ENCODE measurements at regions not wholly inside any gene's neighbourhood (a gene's known extent, or its start where the extent isn't known, plus 50 kb on each side); places are given as distances from the start of the nearest gene placed in this dataset.

DNA sequence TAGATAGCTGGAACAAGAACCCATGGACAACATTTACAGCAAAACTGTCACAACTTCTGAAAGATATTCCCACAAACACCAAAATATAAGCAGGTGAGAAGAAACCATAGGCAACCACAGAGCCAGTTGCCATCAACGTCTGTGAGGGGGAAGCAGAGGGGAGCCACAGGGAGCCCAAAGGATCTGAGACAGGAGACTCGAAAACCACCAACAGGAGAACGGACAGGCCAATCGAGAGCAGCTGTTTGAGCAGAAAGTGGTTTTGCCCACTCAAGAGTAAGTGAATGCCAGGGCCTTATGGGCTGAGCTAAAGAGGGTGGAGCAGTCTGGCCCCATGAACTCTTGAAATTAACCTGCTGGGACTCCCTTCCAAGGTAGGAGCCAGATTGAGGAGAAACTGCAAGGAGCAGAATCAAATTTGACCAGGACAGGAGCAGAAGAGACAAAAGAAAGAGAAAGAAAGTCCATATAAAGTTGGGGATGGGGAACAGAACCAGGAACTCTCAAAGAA, 195.4 kb downstream of the ANKRD60 start (continued):
- TF ChIP-seq, protein P1, sequence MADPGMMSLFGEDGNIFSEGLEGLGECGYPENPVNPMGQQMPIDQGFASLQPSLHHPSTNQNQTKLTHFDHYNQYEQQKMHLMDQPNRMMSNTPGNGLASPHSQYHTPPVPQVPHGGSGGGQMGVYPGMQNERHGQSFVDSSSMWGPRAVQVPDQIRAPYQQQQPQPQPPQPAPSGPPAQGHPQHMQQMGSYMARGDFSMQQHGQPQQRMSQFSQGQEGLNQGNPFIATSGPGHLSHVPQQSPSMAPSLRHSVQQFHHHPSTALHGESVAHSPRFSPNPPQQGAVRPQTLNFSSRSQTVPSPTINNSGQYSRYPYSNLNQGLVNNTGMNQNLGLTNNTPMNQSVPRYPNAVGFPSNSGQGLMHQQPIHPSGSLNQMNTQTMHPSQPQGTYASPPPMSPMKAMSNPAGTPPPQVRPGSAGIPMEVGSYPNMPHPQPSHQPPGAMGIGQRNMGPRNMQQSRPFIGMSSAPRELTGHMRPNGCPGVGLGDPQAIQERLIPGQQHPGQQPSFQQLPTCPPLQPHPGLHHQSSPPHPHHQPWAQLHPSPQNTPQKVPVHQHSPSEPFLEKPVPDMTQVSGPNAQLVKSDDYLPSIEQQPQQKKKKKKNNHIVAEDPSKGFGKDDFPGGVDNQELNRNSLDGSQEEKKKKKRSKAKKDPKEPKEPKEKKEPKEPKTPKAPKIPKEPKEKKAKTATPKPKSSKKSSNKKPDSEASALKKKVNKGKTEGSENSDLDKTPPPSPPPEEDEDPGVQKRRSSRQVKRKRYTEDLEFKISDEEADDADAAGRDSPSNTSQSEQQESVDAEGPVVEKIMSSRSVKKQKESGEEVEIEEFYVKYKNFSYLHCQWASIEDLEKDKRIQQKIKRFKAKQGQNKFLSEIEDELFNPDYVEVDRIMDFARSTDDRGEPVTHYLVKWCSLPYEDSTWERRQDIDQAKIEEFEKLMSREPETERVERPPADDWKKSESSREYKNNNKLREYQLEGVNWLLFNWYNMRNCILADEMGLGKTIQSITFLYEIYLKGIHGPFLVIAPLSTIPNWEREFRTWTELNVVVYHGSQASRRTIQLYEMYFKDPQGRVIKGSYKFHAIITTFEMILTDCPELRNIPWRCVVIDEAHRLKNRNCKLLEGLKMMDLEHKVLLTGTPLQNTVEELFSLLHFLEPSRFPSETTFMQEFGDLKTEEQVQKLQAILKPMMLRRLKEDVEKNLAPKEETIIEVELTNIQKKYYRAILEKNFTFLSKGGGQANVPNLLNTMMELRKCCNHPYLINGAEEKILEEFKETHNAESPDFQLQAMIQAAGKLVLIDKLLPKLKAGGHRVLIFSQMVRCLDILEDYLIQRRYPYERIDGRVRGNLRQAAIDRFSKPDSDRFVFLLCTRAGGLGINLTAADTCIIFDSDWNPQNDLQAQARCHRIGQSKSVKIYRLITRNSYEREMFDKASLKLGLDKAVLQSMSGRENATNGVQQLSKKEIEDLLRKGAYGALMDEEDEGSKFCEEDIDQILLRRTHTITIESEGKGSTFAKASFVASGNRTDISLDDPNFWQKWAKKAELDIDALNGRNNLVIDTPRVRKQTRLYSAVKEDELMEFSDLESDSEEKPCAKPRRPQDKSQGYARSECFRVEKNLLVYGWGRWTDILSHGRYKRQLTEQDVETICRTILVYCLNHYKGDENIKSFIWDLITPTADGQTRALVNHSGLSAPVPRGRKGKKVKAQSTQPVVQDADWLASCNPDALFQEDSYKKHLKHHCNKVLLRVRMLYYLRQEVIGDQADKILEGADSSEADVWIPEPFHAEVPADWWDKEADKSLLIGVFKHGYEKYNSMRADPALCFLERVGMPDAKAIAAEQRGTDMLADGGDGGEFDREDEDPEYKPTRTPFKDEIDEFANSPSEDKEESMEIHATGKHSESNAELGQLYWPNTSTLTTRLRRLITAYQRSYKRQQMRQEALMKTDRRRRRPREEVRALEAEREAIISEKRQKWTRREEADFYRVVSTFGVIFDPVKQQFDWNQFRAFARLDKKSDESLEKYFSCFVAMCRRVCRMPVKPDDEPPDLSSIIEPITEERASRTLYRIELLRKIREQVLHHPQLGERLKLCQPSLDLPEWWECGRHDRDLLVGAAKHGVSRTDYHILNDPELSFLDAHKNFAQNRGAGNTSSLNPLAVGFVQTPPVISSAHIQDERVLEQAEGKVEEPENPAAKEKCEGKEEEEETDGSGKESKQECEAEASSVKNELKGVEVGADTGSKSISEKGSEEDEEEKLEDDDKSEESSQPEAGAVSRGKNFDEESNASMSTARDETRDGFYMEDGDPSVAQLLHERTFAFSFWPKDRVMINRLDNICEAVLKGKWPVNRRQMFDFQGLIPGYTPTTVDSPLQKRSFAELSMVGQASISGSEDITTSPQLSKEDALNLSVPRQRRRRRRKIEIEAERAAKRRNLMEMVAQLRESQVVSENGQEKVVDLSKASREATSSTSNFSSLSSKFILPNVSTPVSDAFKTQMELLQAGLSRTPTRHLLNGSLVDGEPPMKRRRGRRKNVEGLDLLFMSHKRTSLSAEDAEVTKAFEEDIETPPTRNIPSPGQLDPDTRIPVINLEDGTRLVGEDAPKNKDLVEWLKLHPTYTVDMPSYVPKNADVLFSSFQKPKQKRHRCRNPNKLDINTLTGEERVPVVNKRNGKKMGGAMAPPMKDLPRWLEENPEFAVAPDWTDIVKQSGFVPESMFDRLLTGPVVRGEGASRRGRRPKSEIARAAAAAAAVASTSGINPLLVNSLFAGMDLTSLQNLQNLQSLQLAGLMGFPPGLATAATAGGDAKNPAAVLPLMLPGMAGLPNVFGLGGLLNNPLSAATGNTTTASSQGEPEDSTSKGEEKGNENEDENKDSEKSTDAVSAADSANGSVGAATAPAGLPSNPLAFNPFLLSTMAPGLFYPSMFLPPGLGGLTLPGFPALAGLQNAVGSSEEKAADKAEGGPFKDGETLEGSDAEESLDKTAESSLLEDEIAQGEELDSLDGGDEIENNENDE (IDR thresholded peaks at IDR 0.05; ENCODE audit: insufficient replicate concordance, low read length): no peak
- TF ChIP-seq RFX5 (IDR thresholded peaks at IDR 0.05; ENCODE audit: borderline replicate concordance, low read depth, low read length): no peak
- TF ChIP-seq SP2 (IDR thresholded peaks at IDR 0.05; ENCODE audit: low read length): no peak

Measured in H1 (cell line).